ENCODE measurements at regions not wholly inside any gene's neighbourhood (a gene's known extent, or its start where the extent isn't known, plus 50 kb on each side); places are given as distances from the start of the nearest gene placed in this dataset.

GRCh38 chr14:49999826-50000379 is 107.0 kb downstream of the ARF6 start:
- Histone ChIP-seq H3K27ac (ENCODE audit: low read depth, low read length) (peak overlapping the region; percentile 6), H3K4me3 (ENCODE audit: low read length) (peak overlapping the region; percentile 4), H3K9me3 (ENCODE audit: control insufficient read depth, low read length) (no peaks in the 10 kb centered on the region), H3K36me3 (ENCODE audit: control insufficient read depth, insufficient read depth, low read length) (no peaks in the 10 kb centered on the region), H3K9ac (ENCODE audit: extremely low read depth, low read length, poor library complexity, severe bottlenecking) (no peak overlapping the region), H3K27me3 (ENCODE audit: control insufficient read depth, insufficient read depth, low read length, poor library complexity, severe bottlenecking) (peaks cover 30% of the 10 kb centered on the region), H3K4me1 (ENCODE audit: control insufficient read depth, insufficient read depth, low read length) (peaks cover 21% of the 10 kb centered on the region)
- H3K4me1 Mint-ChIP-seq, result peaks cover 36% of the 10 kb centered on the region
- H3K27ac Mint-ChIP-seq, result peak overlapping the region; percentile 81
- 32 to 33% methylated on average over 11 to 13 of the region's 13 CpGs for WGBS, 2 experiments (ENCODE audit: insufficient coverage in 1 of 2, insufficient read length in 1 of 2)
- peak overlapping the region; percentile 42 for H3K4me3 Mint-ChIP-seq
- no peaks in the 10 kb centered on the region for H3K36me3 Mint-ChIP-seq (ENCODE audit: low read depth)
- TF ChIP-seq CTCF (conservative IDR thresholded peaks at IDR 0.05), result no peak
- peak; percentile 54 for DNase-seq
- H3K9me3 Mint-ChIP-seq, result no peaks in the 10 kb centered on the region
- peaks cover 29% of the 10 kb centered on the region for H3K27me3 Mint-ChIP-seq (ENCODE audit: insufficient read depth)

GRCh38 chr14:50000380-50001150 is 107.7 kb downstream of the ARF6 start:
- no peak for TF ChIP-seq CTCF (conservative IDR thresholded peaks at IDR 0.05)
- Histone ChIP-seq H3K27me3 (ENCODE audit: control insufficient read depth, insufficient read depth, low read length, poor library complexity, severe bottlenecking) (peaks cover 30% of the 10 kb centered on the region), H3K4me1 (ENCODE audit: control insufficient read depth, insufficient read depth, low read length) (peaks cover 21% of the 10 kb centered on the region), H3K36me3 (ENCODE audit: control insufficient read depth, insufficient read depth, low read length) (no peaks in the 10 kb centered on the region), H3K9me3 (ENCODE audit: control insufficient read depth, low read length) (no peaks in the 10 kb centered on the region), H3K27ac (ENCODE audit: low read depth, low read length) (peak overlapping the region; percentile 6), H3K9ac (ENCODE audit: extremely low read depth, low read length, poor library complexity, severe bottlenecking) (no peak overlapping the region), H3K4me3 (ENCODE audit: low read length) (peak overlapping the region; percentile 4)
- peaks cover 34% of the 10 kb centered on the region for H3K27me3 Mint-ChIP-seq (ENCODE audit: insufficient read depth)
- 30 to 39% methylated on average over 6 to 10 of the region's 10 CpGs for WGBS, 2 experiments (ENCODE audit: insufficient coverage in 1 of 2, insufficient read length in 1 of 2)
- DNase-seq, result peak; percentile 91
- peak overlapping the region; percentile 81 for H3K27ac Mint-ChIP-seq
- H3K36me3 Mint-ChIP-seq (ENCODE audit: low read depth), result no peaks in the 10 kb centered on the region
- H3K9me3 Mint-ChIP-seq, result no peaks in the 10 kb centered on the region
- H3K4me1 Mint-ChIP-seq, result peaks cover 39% of the 10 kb centered on the region
- H3K4me3 Mint-ChIP-seq, result peak overlapping the region; percentile 42

GRCh38 chr14:50001151-50001998 is 108.5 kb downstream of the ARF6 start:
- H3K4me1 ChIP-seq (ENCODE audit: control insufficient read depth, insufficient read depth, low read length), result peaks cover 21% of the 10 kb centered on the region
- Mint-ChIP-seq H3K9me3 (no peaks in the 10 kb centered on the region), H3K4me1 (peaks cover 39% of the 10 kb centered on the region), H3K27ac (no peak overlapping the region), H3K27me3 (ENCODE audit: insufficient read depth) (peaks cover 34% of the 10 kb centered on the region), H3K36me3 (ENCODE audit: low read depth) (no peaks in the 10 kb centered on the region), H3K4me3 (peak overlapping the region; percentile 42)
- no peak overlapping the region for H3K27ac ChIP-seq (ENCODE audit: low read depth, low read length)
- H3K36me3 ChIP-seq (ENCODE audit: control insufficient read depth, insufficient read depth, low read length), result no peaks in the 10 kb centered on the region
- H3K4me3 ChIP-seq (ENCODE audit: low read length), result no peak overlapping the region
- no peaks in the 10 kb centered on the region for H3K9me3 ChIP-seq (ENCODE audit: control insufficient read depth, low read length)
- H3K9ac ChIP-seq (ENCODE audit: extremely low read depth, low read length, poor library complexity, severe bottlenecking), result no peak overlapping the region
- peak; percentile 82 for DNase-seq
- no peak for TF ChIP-seq CTCF (conservative IDR thresholded peaks at IDR 0.05)
- WGBS, 2 experiments (ENCODE audit: insufficient coverage in 1 of 2, insufficient read length in 1 of 2), result 52 to 53% methylated on average over 10 to 16 of the region's 23 CpGs
- peaks cover 30% of the 10 kb centered on the region for H3K27me3 ChIP-seq (ENCODE audit: control insufficient read depth, insufficient read depth, low read length, poor library complexity, severe bottlenecking)
